HG02610 (cell line): ENCODE measurements at regions not wholly inside any gene's neighbourhood (a gene's known extent, or its start where the extent isn't known, plus 50 kb on each side); places are given as distances from the start of the nearest gene placed in this dataset.
"Not testable (repeated sequence)": the region's sequence is repeated elsewhere in the genome, so short reads cannot be mapped to it uniquely, and the experiment has no call there.

Source experiments
- ATAC-seq: cut with Tn5 transposase; IDR thresholded peaks from one replicate; pipeline ENCODE4 v1.9.1; 2021; ENCODE audit warnings: mild to moderate bottlenecking, moderate library complexity; ENCODE audit not compliant: unreplicated experiment

GRCh38 chr13:81275666-81276258 lies 934.8 kb upstream of the SPRY2 start:
- ATAC-seq = no peak

DNA sequence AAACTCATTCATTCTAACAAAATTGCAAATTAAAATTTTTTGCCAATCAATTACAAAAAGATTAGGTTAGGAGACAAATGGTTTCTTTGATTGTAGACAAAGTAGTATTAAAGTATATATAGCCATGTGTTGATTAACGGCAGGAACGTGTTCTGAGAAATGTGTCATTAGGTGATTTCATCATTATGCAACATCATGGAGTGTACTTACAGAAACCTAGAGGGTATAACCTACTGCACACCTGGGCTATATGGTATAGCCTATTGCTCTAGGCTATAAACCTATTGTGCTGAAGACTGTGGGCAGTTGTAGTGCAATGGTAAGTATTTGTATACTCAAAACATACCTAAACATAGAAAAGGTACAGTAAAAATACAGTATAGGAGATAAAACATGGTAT lies 906.8 kb upstream of the SPRY2 start:
- ATAC-seq = no peak

- no peak for ATAC-seq
Observed at GRCh38 chr13:81246556-81246955, 905.6 kb upstream of the SPRY2 start.

DNA sequence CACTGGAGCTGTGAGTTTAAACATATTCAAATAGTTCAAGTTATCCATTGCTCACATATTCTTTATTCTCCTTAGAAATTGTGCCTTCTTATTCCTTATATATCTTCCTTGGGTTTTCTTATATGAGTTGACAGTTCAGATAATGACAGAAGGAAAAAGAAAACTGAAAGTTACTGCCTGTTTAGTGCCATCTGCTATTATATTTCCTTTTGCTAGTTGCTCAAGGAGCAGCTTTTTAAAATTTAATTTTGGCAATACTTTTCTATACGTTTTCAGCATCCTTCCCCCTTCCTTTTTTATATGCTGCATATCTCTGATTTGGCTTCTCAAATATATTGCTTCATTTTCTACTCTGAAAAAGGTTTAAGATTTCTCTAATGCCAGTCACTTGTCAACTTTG lies 903.1 kb upstream of the SPRY2 start:
- ATAC-seq = no peak

GRCh38 chr13:81230386-81230785 lies 889.5 kb upstream of the SPRY2 start:
- ATAC-seq = no peak

DNA sequence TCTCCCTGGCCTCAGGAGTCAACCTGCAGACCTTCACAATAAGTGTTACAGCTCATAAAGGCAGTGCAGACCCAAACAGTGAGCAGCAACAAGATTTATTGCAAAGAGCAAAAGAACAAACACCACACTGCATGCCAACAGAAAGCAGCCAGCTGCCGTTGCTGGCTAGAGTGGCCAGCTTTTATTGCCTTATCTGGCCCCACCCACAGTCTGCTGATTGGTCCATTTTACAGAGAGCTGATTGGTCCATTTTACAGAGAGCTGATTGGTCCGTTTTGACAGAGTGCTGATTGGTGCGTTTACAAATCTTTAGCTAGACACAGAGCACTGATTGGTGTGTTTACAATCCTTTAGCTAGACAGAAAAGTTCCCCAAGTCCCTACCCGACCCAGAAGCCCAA lies 885.9 kb upstream of the SPRY2 start:
- not testable (repeated sequence) for ATAC-seq

DNA sequence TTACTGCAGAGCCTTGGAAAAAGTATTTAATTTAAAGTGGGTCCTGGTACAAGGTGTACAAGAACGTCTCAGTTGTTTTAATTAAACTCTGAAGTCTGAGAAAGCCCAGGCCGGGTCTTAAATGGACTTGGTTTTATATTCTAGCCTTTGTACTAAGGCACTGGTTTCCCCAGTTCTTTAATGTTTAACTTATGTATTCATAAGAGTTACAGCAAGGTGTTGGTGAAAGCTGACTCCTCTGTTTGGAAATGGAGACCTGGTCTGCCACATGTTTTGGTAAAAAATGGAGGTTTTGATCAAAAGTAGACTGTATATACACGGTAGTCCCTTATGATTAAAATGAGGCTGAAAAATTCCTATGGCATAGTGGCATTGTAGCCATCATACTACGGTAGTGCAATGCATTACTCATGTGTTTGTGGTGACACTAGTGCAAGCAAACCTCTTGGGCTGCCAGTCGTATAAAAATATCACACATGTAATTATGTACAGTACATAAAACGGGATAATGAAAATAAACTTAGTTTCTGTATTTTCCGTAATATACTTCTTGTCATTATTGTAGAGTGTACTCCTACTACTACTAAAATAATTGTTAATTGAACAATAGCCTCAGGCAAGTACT lies 883.4 kb upstream of the SPRY2 start:
- ATAC-seq = no peak

DNA sequence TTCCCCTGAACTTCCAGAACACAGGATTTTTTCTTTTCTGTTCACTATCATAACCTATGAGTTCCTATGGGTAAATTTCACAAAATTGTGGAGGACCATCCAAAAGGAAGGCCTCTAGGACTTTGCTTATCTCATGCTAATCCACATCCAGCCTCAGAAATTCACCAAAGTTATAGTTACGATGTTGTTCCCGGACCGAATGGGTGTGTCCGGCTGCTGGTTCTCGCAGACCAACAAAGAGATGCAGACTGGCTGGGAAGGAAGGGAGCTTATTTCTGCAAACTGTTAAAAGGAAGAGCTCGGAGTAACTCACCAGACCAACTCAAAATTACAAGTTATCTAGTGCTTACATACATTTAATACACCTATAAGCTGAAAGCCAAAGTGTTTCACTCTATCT lies 882.9 kb upstream of the SPRY2 start:
- no peak for ATAC-seq

GRCh38 chr13:81211713-81212112 lies 870.8 kb upstream of the SPRY2 start:
- no peak for ATAC-seq

GRCh38 chr13:81207636-81208035 lies 866.7 kb upstream of the SPRY2 start:
- no peak for ATAC-seq

- ATAC-seq = no peak
Observed at GRCh38 chr13:81207231-81207630, 866.3 kb upstream of the SPRY2 start.

DNA sequence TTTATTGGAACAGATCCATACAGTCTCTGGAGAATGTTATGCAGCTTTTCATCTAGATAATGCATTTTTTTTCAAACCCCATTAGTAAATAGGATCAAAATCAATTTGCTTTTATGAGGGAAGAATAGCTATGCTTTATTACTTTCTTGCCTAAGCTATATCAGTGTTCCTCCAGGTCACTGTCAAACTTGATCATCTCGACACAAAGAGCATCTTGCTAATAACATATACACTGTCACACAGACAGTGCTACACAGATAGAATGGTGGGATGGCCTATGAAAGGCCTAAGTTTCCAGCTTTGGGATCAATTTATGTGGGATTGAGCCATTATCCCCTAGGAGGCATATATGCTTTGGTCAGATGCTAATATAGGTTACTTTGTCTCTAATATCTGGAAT lies 862.9 kb upstream of the SPRY2 start:
- ATAC-seq = no peak

DNA sequence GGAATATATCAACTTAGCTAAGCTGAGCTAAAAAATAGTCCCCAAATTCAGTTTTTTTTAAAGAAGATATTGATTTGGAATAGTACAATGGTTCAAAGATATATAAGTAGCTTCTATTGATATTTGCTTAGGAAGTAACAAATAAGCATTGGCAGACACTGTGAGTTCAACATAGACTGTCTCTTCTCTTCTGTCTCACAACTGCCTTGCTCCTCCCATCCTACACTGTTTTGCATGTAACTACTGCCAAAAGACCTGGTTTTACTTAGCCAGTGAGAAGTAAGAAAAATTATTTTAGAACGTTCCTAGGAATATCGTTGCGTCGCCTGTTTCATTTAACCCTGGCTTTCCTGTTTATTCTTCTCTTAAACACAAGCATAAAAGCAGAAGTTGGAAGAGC lies 859.0 kb upstream of the SPRY2 start:
- ATAC-seq = no peak

- no peak for ATAC-seq
Observed at GRCh38 chr13:81197966-81198365, 857.0 kb upstream of the SPRY2 start.

- no peak for ATAC-seq
Observed at GRCh38 chr13:81197483-81197882, 856.6 kb upstream of the SPRY2 start.

DNA sequence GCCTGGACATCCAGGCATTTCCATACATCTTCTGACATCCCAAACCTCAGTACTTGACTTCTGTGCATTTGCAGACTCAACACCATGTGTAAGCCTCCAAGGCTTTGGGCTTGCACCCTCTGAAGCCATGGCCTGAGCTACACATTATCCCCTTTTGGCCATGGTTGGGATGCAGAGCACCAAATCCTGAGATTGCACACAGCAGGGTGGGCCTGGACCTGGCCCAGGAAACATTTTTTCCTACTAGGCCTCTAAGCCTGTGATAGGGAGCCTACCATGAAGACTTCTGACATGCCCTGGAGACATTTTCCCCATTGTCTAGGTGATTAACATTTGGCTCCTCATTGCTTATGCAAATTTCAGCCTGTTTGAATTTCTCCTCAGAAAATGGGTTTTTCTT lies 853.4 kb upstream of the SPRY2 start:
- no peak for ATAC-seq

DNA sequence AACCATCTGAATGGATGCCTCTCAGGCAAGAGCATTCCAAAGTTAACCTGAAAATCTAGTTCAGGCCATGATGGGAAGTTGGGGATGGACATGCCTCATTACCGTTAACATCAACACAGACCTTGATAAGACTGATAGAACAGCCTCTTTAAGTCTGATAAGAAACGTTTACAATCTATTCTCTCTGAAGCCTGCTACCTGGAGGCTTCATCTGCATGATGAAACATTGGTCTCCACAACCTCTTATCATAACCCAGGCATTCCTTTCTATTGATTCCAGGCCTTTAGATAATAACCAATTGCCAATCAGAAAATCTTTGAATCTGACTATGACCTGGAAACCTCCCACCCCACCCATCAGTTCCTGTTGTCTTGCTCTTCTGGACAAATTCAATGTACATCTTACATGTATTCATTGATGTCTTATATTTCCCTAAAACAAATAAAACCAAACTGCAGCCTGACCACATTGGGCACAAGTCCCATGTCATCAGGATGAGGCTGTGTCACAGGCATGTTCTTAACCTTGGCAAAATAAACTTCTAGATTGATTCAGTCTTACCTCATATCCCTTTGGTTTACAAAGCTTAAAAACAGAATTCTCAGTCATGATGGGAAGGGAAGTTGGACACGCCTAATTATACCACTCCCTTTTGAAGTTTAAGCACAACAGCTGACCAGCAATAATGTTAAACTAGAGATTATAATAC lies 843.8 kb upstream of the SPRY2 start:
- no peak for ATAC-seq

DNA sequence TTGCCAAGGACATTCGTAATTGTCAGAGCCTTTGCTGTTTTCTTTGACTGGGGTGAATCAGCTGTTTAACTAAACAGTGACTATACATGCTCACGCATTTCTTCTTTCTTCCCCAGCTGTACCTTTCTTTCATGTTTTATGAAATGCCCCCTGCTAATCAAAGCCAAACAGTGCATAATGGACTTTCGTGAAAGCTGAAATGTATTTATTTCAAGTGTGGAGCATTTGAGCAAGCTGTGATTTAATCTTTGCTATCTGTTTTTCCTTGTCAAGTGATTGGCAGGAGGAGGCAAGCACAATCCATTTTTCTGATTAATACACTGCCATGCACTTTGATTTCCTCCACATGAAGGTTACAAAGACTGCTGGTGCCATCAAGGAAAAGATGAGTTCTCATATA lies 831.7 kb upstream of the SPRY2 start:
- no peak for ATAC-seq

- no peak for ATAC-seq
Observed at GRCh38 chr13:81171065-81171647, 830.2 kb upstream of the SPRY2 start.

DNA sequence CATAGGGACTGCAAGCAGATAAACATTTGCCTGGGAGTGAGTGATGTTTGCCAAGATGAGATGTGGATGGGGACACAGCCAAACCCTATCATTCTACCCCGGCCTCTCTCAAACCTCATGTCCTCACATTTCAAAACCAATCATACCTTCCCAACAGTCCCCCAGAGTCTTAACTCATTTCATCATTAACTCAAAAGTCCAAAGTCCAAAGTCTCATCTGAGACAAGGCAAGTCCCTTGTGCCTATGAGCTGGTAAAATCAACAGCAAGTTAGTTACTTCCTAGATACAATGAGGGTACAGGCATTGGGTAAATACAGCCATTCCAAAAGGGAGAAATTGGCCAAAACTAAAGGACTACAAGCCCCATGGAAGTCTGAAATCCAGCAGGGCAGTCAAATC lies 822.9 kb upstream of the SPRY2 start:
- not testable (repeated sequence) for ATAC-seq

DNA sequence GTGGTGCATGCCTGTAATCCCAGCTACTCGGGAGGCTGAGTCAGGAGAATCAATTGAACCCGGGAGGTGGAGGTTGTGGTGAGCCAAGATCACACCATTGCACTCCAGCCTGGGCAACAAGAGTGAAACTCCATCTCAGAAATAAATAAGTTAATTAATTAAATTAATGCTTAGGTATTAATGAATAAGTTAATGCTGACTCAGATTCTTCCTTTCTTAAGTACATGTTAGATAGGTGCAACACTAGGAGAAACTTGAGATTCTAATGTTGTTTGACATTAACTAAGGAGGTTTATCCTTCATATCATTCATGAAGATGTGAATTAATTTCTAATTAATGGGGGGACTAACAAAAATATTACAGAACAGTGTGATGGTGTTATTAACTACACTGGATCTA lies 812.6 kb upstream of the SPRY2 start:
- ATAC-seq = no peak

DNA sequence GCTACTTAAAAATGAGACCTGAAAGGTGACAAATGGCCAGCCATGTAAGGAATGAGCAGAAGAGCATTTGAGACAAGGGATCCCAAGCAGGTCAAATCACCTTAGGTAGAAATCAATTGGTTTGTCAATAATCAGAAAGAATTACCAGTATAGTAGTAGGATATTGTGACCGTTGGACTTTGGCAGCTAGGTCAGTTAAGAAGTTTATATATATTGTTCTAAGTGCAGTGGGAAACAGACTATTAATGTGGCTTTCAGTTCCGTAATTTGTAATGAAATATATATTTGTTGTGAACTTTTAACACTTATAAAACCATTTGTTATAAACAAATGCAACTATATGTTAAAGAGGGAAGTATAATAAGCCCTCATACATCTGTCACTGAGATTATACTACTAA lies 807.9 kb upstream of the SPRY2 start:
- ATAC-seq = no peak
